CD4-positive, alpha-beta T cell treated with Interleukin-2 at 100 ng/mL for 4 hours (primary cell): ENCODE measurements at regions not wholly inside any gene's neighbourhood (a gene's known extent, or its start where the extent isn't known, plus 50 kb on each side); places are given as distances from the start of the nearest gene placed in this dataset.

Source experiments
- DNase-seq: peaks from one replicate; pipeline ENCODE4 v3.0.0-alpha.2; 2020; ENCODE audit warnings: low spot score

- DNase-seq, result no peak
Measured at GRCh38 chr2:221293949-221294742, 278.0 kb downstream of the EPHA4 start.

GRCh38 chr2:221304916-221305315 lies 267.2 kb downstream of the EPHA4 start:
- DNase-seq, result no peak

GRCh38 chr2:221308507-221309066 lies 263.5 kb downstream of the EPHA4 start:
- no peak for DNase-seq

GRCh38 chr2:221309892-221310583 lies 262.1 kb downstream of the EPHA4 start:
- no peak for DNase-seq

- DNase-seq, result no peak
Measured at GRCh38 chr2:221310730-221311129, 261.4 kb downstream of the EPHA4 start.

GRCh38 chr2:221312634-221313033 lies 259.5 kb downstream of the EPHA4 start:
- DNase-seq, result no peak

GRCh38 chr2:221314786-221315185 lies 257.3 kb downstream of the EPHA4 start:
- no peak for DNase-seq

- no peak for DNase-seq
Measured at GRCh38 chr2:221318376-221319130, 253.6 kb downstream of the EPHA4 start.

- no peak for DNase-seq
Measured at GRCh38 chr2:221322741-221323140, 249.4 kb downstream of the EPHA4 start.

- no peak for DNase-seq
Measured at GRCh38 chr2:221323513-221323912, 248.6 kb downstream of the EPHA4 start.

GRCh38 chr2:221330436-221330835 lies 241.7 kb downstream of the EPHA4 start:
- no peak for DNase-seq

- DNase-seq, result no peak
Measured at GRCh38 chr2:221334481-221335218, 237.5 kb downstream of the EPHA4 start.

- no peak for DNase-seq
Measured at GRCh38 chr2:221335219-221335752, 236.8 kb downstream of the EPHA4 start.

- no peak for DNase-seq
Measured at GRCh38 chr2:221336967-221337366, 235.1 kb downstream of the EPHA4 start.

GRCh38 chr2:221337957-221338685 lies 234.0 kb downstream of the EPHA4 start:
- no peak for DNase-seq

- no peak for DNase-seq
Measured at GRCh38 chr2:221342388-221342787, 229.7 kb downstream of the EPHA4 start.

- no peak for DNase-seq
Measured at GRCh38 chr2:221343524-221343923, 228.6 kb downstream of the EPHA4 start.

GRCh38 chr2:221345516-221345915 lies 226.6 kb downstream of the EPHA4 start:
- no peak for DNase-seq

- no peak for DNase-seq
Measured at GRCh38 chr2:221346411-221346810, 225.7 kb downstream of the EPHA4 start.

GRCh38 chr2:221347471-221347870 lies 224.6 kb downstream of the EPHA4 start:
- DNase-seq, result no peak

GRCh38 chr2:221350616-221351015 lies 221.5 kb downstream of the EPHA4 start:
- DNase-seq, result no peak
